ENCODE measurements at regions not wholly inside any gene's neighbourhood (a gene's known extent, or its start where the extent isn't known, plus 50 kb on each side); places are given as distances from the start of the nearest gene placed in this dataset.
"Not testable (repeated sequence)": the region's sequence is repeated elsewhere in the genome, so short reads cannot be mapped to it uniquely, and the experiment has no call there.

DNA sequence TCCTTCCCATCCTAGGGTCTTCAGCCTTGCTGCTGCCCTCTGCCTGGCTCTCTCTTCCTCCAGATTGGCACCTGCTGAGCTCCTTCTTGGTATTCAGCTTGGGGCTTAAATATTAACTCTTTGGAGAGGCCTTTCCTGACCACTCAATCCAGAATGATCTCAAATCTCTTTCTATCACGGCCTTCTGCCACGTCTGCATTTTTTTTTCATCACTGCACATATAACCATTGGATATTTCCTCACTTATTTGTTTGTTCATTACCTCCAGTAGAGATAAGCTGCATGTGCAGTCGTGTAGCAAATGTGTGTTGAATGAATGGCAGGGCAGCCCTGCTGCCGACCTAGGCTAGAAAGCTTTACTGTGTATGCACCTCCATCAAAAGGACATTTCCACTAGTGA, 51.6 kb upstream of the MPP7 start:
- no peak for DNase-seq

- no peak for DNase-seq
Observed at GRCh38 chr10:28355376-28355775, 52.5 kb upstream of the MPP7 start.

GRCh38 chr10:28359334-28359733, 56.5 kb upstream of the MPP7 start:
- DNase-seq, result no peak

- DNase-seq, result no peak
Observed at GRCh38 chr10:28360175-28360574, 57.3 kb upstream of the MPP7 start.

- DNase-seq, result no peak
Observed at GRCh38 chr10:28363376-28363775, 60.5 kb upstream of the MPP7 start.

DNA sequence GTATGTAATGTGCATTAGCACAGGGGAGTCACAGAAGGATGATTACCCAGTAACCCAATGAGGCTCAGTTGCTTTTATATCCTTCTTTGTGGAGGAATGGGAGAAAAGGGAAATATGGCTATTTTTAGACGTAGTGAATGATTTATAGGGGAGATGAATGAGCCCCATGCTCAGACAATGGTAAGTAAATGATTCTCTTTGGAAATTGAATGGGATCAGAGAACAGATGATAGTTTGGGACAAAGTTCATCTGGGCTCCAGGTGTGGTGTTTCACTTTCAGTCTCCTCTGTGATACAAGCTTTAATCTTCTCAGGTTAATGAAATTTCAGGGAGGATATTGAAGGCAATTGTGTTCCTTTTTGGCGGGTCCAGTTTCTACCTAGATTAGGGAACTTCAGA, 63.0 kb upstream of the MPP7 start:
- DNase-seq, result no peak

GRCh38 chr10:28366994-28367393, 64.1 kb upstream of the MPP7 start:
- DNase-seq, result no peak

DNA sequence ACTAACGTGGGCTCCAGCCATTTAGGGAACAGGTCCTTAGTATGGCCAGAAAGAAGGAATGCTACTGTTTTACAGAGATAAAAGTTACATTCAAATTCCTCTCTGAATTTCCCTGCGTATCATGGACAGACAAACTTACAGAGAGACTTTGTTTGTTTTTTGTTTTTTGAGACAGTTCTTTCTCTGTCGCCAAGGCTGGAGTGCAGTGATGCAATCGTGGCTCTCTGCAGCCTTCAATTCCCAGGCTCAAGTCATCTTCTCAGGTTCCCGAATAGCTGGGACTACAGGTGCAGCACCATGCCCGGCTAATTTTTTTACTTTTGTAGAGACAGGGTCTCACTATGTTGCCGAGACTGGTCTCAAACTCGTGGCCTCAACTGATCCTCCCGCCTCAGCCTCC, 64.5 kb upstream of the MPP7 start:
- DNase-seq, result no peak

DNA sequence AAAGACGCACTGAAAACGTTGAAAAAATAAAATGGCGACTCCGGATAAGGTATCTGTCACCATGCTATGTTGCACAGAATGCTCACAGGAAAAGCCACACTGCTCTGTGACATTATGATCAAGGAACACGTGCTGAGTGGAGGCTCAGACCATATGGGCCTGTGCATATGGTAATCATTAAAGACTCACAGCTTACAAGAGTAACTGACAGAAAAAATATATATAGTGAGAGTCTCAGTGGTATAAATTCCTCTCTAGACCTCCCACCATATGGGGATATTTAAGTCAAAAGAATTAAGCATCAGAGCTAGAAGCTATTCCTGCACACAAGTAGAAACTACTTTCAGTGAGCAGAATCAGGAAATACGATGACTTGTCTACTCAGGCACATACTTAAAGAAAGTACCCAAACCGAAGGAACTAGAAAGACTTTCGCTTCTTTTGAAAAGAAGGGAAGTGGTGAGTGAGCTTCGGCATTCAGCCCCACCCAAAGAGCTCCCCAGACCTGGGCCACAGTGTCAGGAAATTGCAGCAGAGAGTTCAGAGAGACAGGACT, 65.1 kb upstream of the MPP7 start:
- DNase-seq, result peak; percentile 81

DNA sequence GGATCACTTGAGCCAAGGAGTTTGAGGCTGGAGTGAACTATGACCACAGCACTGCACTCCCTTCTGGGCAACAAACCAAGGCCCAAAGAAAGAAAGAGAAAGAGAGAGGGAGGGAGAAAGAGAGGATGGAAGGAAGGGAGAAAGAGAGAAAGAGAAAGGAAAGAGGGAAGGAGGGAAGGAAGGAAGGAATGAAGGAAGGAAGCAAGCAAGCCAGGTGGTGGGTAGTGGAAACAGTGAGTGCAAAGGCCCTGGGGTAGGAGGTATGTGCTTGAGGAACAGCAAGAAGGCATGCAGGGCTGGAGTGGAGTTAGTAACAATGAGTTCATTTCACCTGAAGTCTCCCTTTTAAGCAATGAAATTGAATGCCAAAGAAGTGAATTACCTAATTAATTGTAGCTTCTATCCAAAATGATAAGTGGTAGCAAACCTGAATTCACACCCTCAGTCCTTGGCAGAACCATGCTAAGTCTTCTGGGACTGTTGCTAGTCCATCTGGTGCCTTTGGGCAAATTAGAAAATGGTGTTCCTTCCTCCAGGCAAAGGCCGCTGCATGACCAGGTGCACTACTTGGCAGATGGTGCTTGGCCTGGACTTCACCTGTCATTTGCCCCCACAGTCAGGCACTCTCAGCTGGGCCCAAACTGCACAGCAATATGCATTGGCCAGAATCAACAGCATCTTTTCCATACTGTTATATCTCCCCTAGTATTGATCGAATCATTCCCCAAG, 67.4 kb upstream of the MPP7 start:
- no peak for DNase-seq

GRCh38 chr10:28371638-28372037, 68.8 kb upstream of the MPP7 start:
- DNase-seq, result not testable (repeated sequence)

DNA sequence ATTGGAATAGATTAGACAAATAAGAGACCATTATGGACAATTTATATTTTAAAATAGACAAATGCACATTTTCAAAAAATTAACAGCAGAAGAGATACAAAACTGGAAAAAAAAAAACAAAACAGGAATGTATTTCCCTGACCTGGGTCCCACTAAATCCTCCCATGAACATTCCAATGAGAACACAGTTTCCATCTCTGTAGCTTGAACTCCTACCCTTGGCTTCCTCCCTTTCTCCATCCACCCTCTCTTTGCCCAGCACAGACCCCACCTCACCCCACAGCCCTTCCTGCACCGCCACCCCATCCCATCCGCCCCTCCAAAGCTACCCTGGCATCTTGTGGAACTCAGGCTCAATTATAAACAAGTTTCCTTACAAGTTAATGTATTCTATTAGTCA, 71.2 kb upstream of the MPP7 start:
- DNase-seq, result no peak

DNA sequence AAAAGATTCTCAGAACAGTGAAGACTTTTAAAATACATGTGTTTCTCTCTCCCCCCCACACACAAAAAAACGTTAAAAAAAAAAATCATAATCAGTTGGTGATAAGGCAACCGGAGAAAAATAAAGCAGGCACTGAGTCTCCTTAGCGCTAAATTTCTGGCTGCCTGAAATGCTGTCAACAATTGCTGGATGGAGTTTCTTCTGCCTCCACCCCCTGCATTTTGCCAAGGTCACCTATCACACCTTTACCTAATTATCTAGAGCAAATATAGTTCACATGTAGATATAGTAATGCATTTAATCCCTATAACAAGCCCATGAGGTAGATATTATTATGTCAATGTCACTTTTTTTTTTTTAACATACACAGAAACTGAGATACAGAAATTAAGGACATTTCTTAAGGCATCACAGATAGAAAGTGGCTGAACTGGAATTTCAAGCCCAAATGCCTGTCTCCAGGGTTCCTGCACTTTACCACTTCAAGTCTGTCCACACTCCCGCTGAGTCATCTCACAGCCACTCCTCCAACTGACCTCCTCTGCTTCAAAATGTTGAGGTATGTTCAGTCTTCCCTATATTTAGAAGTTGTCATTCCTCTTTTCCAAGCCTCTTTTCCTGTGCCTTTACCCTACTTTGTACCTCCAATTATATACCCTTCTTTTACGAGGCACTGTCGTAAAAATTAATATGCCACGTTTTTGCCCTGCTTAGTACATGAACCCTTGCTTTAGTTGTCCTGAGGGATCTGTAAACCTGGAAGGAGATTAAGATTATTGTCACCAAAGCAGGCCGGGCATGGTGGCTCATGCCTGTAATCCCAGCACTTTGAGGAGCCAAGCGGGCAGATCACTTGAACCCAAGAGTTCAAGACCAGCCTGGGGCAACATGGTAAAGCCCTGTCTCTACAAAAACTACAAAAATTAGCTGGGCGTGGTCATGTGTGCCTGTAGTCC, 72.8 kb upstream of the MPP7 start:
- no peak for DNase-seq

DNA sequence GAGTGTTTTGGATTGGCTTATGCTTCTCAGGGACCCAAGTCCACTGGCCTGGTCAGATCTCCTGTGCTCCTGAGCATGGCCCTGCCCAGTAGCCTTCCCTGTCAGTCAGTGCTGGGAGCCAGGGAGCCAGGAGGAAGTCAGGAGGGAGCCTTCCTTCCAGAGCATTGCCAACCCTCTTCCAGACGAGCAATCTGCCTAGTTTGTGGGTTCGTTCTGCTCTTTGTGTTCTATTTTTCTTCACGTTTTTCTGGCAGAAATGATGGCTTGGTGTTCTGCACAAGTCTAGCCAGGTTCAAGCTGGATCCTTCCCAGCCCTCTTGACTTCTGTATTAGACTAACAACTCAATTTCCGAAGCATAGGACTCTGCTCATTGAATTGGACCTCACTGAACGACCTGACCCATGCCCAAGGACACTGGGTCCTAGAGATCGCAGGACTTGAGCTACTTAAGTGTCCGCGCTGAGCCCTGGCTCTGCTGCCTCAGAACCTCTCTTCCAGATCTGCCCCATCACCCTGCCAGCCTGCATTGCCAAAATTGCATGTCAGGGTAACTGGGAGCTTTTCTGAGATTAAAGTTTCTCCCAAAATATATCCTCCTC, 76.2 kb upstream of the MPP7 start:
- DNase-seq, result no peak

- DNase-seq, result no peak
Observed at GRCh38 chr10:28381466-28381865, 78.6 kb upstream of the MPP7 start.

GRCh38 chr10:28381903-28382347, 79.1 kb upstream of the MPP7 start:
- peak; percentile 87 for DNase-seq

DNA sequence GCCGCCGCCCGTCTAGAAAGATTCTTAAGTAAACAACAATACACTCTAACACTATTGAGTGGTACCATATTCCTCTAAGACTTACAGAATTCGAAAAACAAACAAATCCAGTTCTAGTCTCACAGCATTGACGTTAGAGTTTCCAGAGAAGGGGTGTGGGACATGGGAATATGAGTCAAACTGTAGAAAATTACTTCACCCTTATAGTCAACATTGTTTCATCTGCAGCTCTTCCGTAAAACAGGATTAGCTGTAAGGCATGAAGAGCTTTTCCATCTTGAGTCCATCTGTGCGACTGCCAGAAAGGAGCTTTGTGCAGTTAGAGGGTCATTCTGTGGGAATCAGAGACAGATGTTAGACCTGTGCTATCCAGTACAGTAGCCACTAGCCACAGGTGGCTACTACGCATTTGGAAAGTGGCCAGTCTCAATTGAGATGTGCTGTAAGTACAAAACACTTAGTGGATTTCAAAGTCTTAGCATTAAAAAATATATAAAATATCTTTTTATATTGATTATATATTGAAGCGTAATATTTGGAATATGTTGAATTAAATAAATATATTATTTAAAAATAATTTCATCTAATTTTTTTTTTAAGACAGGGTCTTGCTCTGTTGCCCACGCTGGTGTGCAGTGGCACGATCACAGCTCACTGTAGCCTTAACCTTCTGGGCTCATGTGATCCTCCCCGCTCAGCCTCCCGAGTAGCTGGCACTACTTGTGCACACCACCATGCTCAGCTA, 79.8 kb upstream of the MPP7 start:
- no peak for DNase-seq

- DNase-seq, result no peak
Observed at GRCh38 chr10:28384557-28384956, 81.7 kb upstream of the MPP7 start.

GRCh38 chr10:28385748-28386502, 83.1 kb upstream of the MPP7 start:
- DNase-seq, result no peak

GRCh38 chr10:28386503-28386868, 83.6 kb upstream of the MPP7 start:
- no peak for DNase-seq

- DNase-seq, result no peak
Observed at GRCh38 chr10:28387140-28387539, 84.3 kb upstream of the MPP7 start.

GRCh38 chr10:28391283-28391682, 88.4 kb upstream of the MPP7 start:
- DNase-seq, result no peak

All from CD4-positive, alpha-beta T cell treated with Interleukin-12 subunit alpha and Interleukin-12 subunit beta, for 1 hour (primary cell).